ENCODE measurements at regions not wholly inside any gene's neighbourhood (a gene's known extent, or its start where the extent isn't known, plus 50 kb on each side); places are given as distances from the start of the nearest gene placed in this dataset.

- no peak for DNase-seq
- TF ChIP-seq CTCF (IDR thresholded peaks at IDR 0.05) (no peak), POLR2AphosphoS5 (IDR thresholded peaks at IDR 0.05) (no peak), POLR2A (IDR thresholded peaks at IDR 0.05) (no peak), EP300 (IDR thresholded peaks at IDR 0.05; ENCODE audit: low read depth) (no peak)
- WGBS, 2 donors (ENCODE audit: low coverage in 1 of 2) = 78% methylated on average over 2 to 3 of the region's 3 CpGs
These were observed 105.5 kb upstream of the KLF4 start for GRCh38 chr9:107594908-107595530.

GRCh38 chr9:107593224-107593870 is 103.8 kb upstream of the KLF4 start:
- H3K4me3 ChIP-seq = no peak overlapping the region
- H3K27me3 ChIP-seq = no peaks in the 10 kb centered on the region
- WGBS, 2 donors (ENCODE audit: low coverage in 1 of 2) = 49 to 52% methylated on average over 3 of the region's 3 CpGs
- TF ChIP-seq POLR2A (IDR thresholded peaks at IDR 0.05) (no peak), POLR2AphosphoS5 (IDR thresholded peaks at IDR 0.05) (peak in 1 of 3 donors; percentile 47), CTCF (IDR thresholded peaks at IDR 0.05) (no peak)
- in situ Hi-C loops (cut with MboI; ENCODE audit: low pct_ligation_motif_present in 1 of 4, low pct_unique_long_range_greater_than_20kb in 1 of 4, low sequenced_read_pairs in 3 of 4) = no loop called here
- peak overlapping the region; percentile 23 to 54 (median 36) for H3K27ac ChIP-seq
- peaks cover 4 to 38% (median 20%) of the 10 kb centered on the region in 4 donors for H3K4me1 ChIP-seq
- no peak for DNase-seq
- H3K36me3 ChIP-seq = no peaks in the 10 kb centered on the region
- H3K9me3 ChIP-seq = no peaks in the 10 kb centered on the region
- intact Hi-C loops (cut with DNase I; ENCODE audit: low total_unique reads) = no loop called here

More at GRCh38 chr9:107594908-107595530, 105.5 kb upstream of the KLF4 start:
- Histone ChIP-seq H3K36me3 (no peaks in the 10 kb centered on the region), H3K4me3 (no peak overlapping the region), H3K4me1 (peaks cover 3 to 43% (median 29%) of the 10 kb centered on the region in 4 donors), H3K27me3 (no peaks in the 10 kb centered on the region), H3K27ac (no peak overlapping the region), H3K9me3 (no peaks in the 10 kb centered on the region)
- intact Hi-C loops (cut with DNase I; ENCODE audit: low total_unique reads) (no loop called here), in situ Hi-C loops (cut with MboI; ENCODE audit: low pct_ligation_motif_present in 1 of 4, low pct_unique_long_range_greater_than_20kb in 1 of 4, low sequenced_read_pairs in 3 of 4) (no loop called here)

GRCh38 chr9:107592424-107592823 is 102.9 kb upstream of the KLF4 start:
- intact Hi-C loops (cut with DNase I; ENCODE audit: low total_unique reads) (no loop called here), in situ Hi-C loops (cut with MboI; ENCODE audit: low pct_ligation_motif_present in 1 of 4, low pct_unique_long_range_greater_than_20kb in 1 of 4, low sequenced_read_pairs in 3 of 4) (no loop called here)
- TF ChIP-seq POLR2AphosphoS5 (IDR thresholded peaks at IDR 0.05) (no peak), EP300 (IDR thresholded peaks at IDR 0.05; ENCODE audit: low read depth) (no peak), POLR2A (IDR thresholded peaks at IDR 0.05) (no peak), CTCF (IDR thresholded peaks at IDR 0.05) (no peak)
- Histone ChIP-seq H3K4me1 (peaks cover 5 to 39% (median 19%) of the 10 kb centered on the region in 4 donors), H3K27ac (no peak overlapping the region), H3K27me3 (no peaks in the 10 kb centered on the region), H3K9me3 (no peaks in the 10 kb centered on the region), H3K4me3 (no peak overlapping the region), H3K36me3 (no peaks in the 10 kb centered on the region)
- 86% methylated on average over 7 of the region's 7 CpGs; no CpG with 5 or more reads in 1 of the 2 donors for WGBS, 2 donors (ENCODE audit: low coverage in 1 of 2)
- no peak for DNase-seq

GRCh38 chr9:107591781-107592180 is 102.2 kb upstream of the KLF4 start:
- Histone ChIP-seq H3K9me3 (no peaks in the 10 kb centered on the region), H3K27me3 (no peaks in the 10 kb centered on the region), H3K36me3 (no peaks in the 10 kb centered on the region), H3K27ac (no peak overlapping the region), H3K4me1 (peaks cover 5 to 40% (median 23%) of the 10 kb centered on the region in 4 donors), H3K4me3 (no peak overlapping the region)
- no peak for DNase-seq
- intact Hi-C loops (cut with DNase I; ENCODE audit: low total_unique reads) (no loop called here), in situ Hi-C loops (cut with MboI; ENCODE audit: low pct_ligation_motif_present in 1 of 4, low pct_unique_long_range_greater_than_20kb in 1 of 4, low sequenced_read_pairs in 3 of 4) (no loop called here)
- no peak for TF ChIP-seq POLR2A (IDR thresholded peaks at IDR 0.05)
- TF ChIP-seq EP300 (IDR thresholded peaks at IDR 0.05; ENCODE audit: low read depth) = no peak
- TF ChIP-seq CTCF (IDR thresholded peaks at IDR 0.05) = no peak
- TF ChIP-seq POLR2AphosphoS5 (IDR thresholded peaks at IDR 0.05) = no peak
- WGBS, 2 donors (ENCODE audit: low coverage in 1 of 2) = 82 to 86% methylated on average over 3 of the region's 3 CpGs

All from transverse colon (tissue), 4 donors.